ENCODE measurements at regions not wholly inside any gene's neighbourhood (a gene's known extent, or its start where the extent isn't known, plus 50 kb on each side); places are given as distances from the start of the nearest gene placed in this dataset.

- no peak for TF ChIP-seq CTCF (IDR thresholded peaks at IDR 0.05)
- Mint-ChIP-seq H3K4me3 (ENCODE audit: unreplicated experiment) (no peak overlapping the region), H3K36me3 (ENCODE audit: low read depth) (no peaks in the 10 kb centered on the region), H3K27me3 (ENCODE audit: low read depth) (peaks cover 13% of the 10 kb centered on the region), H3K27ac (ENCODE audit: unreplicated experiment) (no peak overlapping the region), H3K4me1 (ENCODE audit: low read depth) (no peaks in the 10 kb centered on the region), H3K9me3 (ENCODE audit: low read depth) (peaks cover 3% of the 10 kb centered on the region)
- DNase-seq (ENCODE audit: low spot score) = no peak
Observed at GRCh38 chr11:114821621-114822412, 143.5 kb downstream of the NXPE2 start.

GRCh38 chr11:114826910-114827442, 148.6 kb downstream of the NXPE2 start:
- Mint-ChIP-seq H3K36me3 (ENCODE audit: low read depth) (no peaks in the 10 kb centered on the region), H3K9me3 (ENCODE audit: low read depth) (peaks cover 3% of the 10 kb centered on the region), H3K4me3 (ENCODE audit: unreplicated experiment) (no peak overlapping the region), H3K4me1 (ENCODE audit: low read depth) (no peaks in the 10 kb centered on the region), H3K27ac (ENCODE audit: unreplicated experiment) (no peak overlapping the region), H3K27me3 (ENCODE audit: low read depth) (peaks cover 7% of the 10 kb centered on the region)
- TF ChIP-seq CTCF (IDR thresholded peaks at IDR 0.05) = no peak
- no peak for DNase-seq (ENCODE audit: low spot score)

GRCh38 chr11:114827736-114828135, 149.4 kb downstream of the NXPE2 start:
- H3K4me1 Mint-ChIP-seq (ENCODE audit: low read depth) = no peaks in the 10 kb centered on the region
- H3K27ac Mint-ChIP-seq (ENCODE audit: unreplicated experiment) = no peak overlapping the region
- no peaks in the 10 kb centered on the region for H3K36me3 Mint-ChIP-seq (ENCODE audit: low read depth)
- no peak overlapping the region for H3K4me3 Mint-ChIP-seq (ENCODE audit: unreplicated experiment)
- H3K9me3 Mint-ChIP-seq (ENCODE audit: low read depth) = peaks cover 3% of the 10 kb centered on the region
- no peak for DNase-seq (ENCODE audit: low spot score)
- peaks cover 9% of the 10 kb centered on the region for H3K27me3 Mint-ChIP-seq (ENCODE audit: low read depth)
- TF ChIP-seq CTCF (IDR thresholded peaks at IDR 0.05) = no peak

- H3K4me1 Mint-ChIP-seq (ENCODE audit: low read depth) = no peaks in the 10 kb centered on the region
- H3K9me3 Mint-ChIP-seq (ENCODE audit: low read depth) = no peaks in the 10 kb centered on the region
Observed at GRCh38 chr11:114832532-114833125, 154.3 kb downstream of the NXPE2 start.

More at GRCh38 chr11:114832532-114833125, 154.3 kb downstream of the NXPE2 start:
- no peak overlapping the region for H3K4me3 Mint-ChIP-seq (ENCODE audit: unreplicated experiment)
- no peak for TF ChIP-seq CTCF (IDR thresholded peaks at IDR 0.05)
- DNase-seq (ENCODE audit: low spot score) = no peak
- H3K36me3 Mint-ChIP-seq (ENCODE audit: low read depth) = no peaks in the 10 kb centered on the region
- H3K27ac Mint-ChIP-seq (ENCODE audit: unreplicated experiment) = no peak overlapping the region
- peaks cover 11% of the 10 kb centered on the region for H3K27me3 Mint-ChIP-seq (ENCODE audit: low read depth)
